Right lobe of liver (tissue), 4 donors: ENCODE measurements at regions not wholly inside any gene's neighbourhood (a gene's known extent, or its start where the extent isn't known, plus 50 kb on each side); places are given as distances from the start of the nearest gene placed in this dataset.

Experiments
- CTCF ChIP-seq, 4 donors: fragments of 200-600 bp in 3 of 4; fragments of 450-650 bp in 1 of 4; IDR thresholded peaks; one replicate each; pipeline versions ENCODE4 v1.5.1 to v1.8.0; 2016 to 2022; ENCODE audit warnings: antibody characterized with exemption in 4 of 4, mild to moderate bottlenecking in 2 of 4
- POLR2A ChIP-seq: fragments of 450-650 bp; IDR thresholded peaks from one replicate; pipeline ENCODE4 v1.6.1; 2017; ENCODE audit warnings: antibody characterized with exemption, mild to moderate bottlenecking
- donor health status: DM: no; HTN: no; CAD: no.
- donor health status: DM: no; HTN: no; CAD: no.
- donor health status: DM: no; HTN: yes; CAD: no.

- no peak for TF ChIP-seq CTCF (IDR thresholded peaks at IDR 0.05)
- no peak for TF ChIP-seq POLR2A
Measured at GRCh38 chr19:32287086-32287485, 58.3 kb upstream of the ZNF507 start.
